HG03045 (cell line): ENCODE measurements at regions not wholly inside any gene's neighbourhood (a gene's known extent, or its start where the extent isn't known, plus 50 kb on each side); places are given as distances from the start of the nearest gene placed in this dataset.

Experiments
- ATAC-seq: cut with Tn5 transposase; IDR thresholded peaks from one replicate; pipeline ENCODE4 v1.9.1; 2021; ENCODE audit warnings: mild to moderate bottlenecking, moderate library complexity; ENCODE audit not compliant: unreplicated experiment

- ATAC-seq: no peak
Measured at GRCh38 chr12:92583910-92584309, 118.9 kb upstream of the PLEKHG7 start.

- ATAC-seq: no peak
Measured at GRCh38 chr12:92582893-92583292, 119.9 kb upstream of the PLEKHG7 start.

- ATAC-seq: no peak
Measured at GRCh38 chr12:92582475-92582874, 120.3 kb upstream of the PLEKHG7 start.

GRCh38 chr12:92581604-92582003 lies 121.2 kb upstream of the PLEKHG7 start:
- no peak for ATAC-seq

- ATAC-seq: no peak
Measured at GRCh38 chr12:92574911-92575570, 127.7 kb upstream of the PLEKHG7 start.

GRCh38 chr12:92574051-92574783 lies 128.6 kb upstream of the PLEKHG7 start:
- no peak for ATAC-seq

- ATAC-seq: no peak
Measured at GRCh38 chr12:92573104-92573503, 129.7 kb upstream of the PLEKHG7 start.

GRCh38 chr12:92571844-92572543 lies 130.8 kb upstream of the PLEKHG7 start:
- no peak for ATAC-seq

- no peak for ATAC-seq
Measured at GRCh38 chr12:92571169-92571568, 131.6 kb upstream of the PLEKHG7 start.

- ATAC-seq: peak; percentile 82
Measured at GRCh38 chr12:92570056-92570753, 132.6 kb upstream of the PLEKHG7 start.

GRCh38 chr12:92568691-92569090 lies 134.1 kb upstream of the PLEKHG7 start:
- no peak for ATAC-seq

- ATAC-seq: no peak
Measured at GRCh38 chr12:92566448-92567019, 136.3 kb upstream of the PLEKHG7 start.

- no peak for ATAC-seq
Measured at GRCh38 chr12:92563819-92564218, 139.0 kb upstream of the PLEKHG7 start.

- no peak for ATAC-seq
Measured at GRCh38 chr12:92562063-92562734, 140.6 kb upstream of the PLEKHG7 start.

GRCh38 chr12:92561543-92561899 lies 141.3 kb upstream of the PLEKHG7 start:
- ATAC-seq: no peak

GRCh38 chr12:92560713-92561542 lies 141.9 kb upstream of the PLEKHG7 start:
- ATAC-seq: no peak

GRCh38 chr12:92558806-92559205 lies 144.0 kb upstream of the PLEKHG7 start:
- ATAC-seq: peak; percentile 36

GRCh38 chr12:92558215-92558773 lies 144.5 kb upstream of the PLEKHG7 start:
- no peak for ATAC-seq

GRCh38 chr12:92557422-92557724 lies 145.4 kb upstream of the PLEKHG7 start:
- ATAC-seq: no peak
